HepG2 (cell line): ENCODE measurements at regions not wholly inside any gene's neighbourhood (a gene's known extent, or its start where the extent isn't known, plus 50 kb on each side); places are given as distances from the start of the nearest gene placed in this dataset.

ENCODE experiments used
- ATAC-seq: fragments of 200-7000 bp; cut with Tn5 transposase; 3 replicates; pipeline ENCODE4 v1.9.1; 2020; ENCODE audit warnings: mild to moderate bottlenecking, moderate library complexity
- BruUV-seq: library from RNA; stranded (reverse); fragments of 400-500 nt; replicated peaks from 2 replicates; lab custom pipeline; 2021; lab: Mats Ljungman, UMichigan
- CTCF ChIA-PET: fragments of 300-600 bp; formaldehyde crosslinking; extraction: SDS; loops from one replicate; lab custom pipeline; 2021; ENCODE audit warnings: low total read pairs, inconsistent platforms, low intra/inter-chr PET ratio; lab: Yijun Ruan, JAX
- POLR2A ChIA-PET: fragments of 350-600 bp; sonication (Branson Sonifier 250); formaldehyde crosslinking; loops from one replicate; lab custom pipeline; 2020; ENCODE audit warnings: antibody characterized with exemption, inconsistent platforms; lab: Yijun Ruan, JAX
- DNase-seq: peaks from one replicate; pipeline ENCODE4 v3.0.0-alpha.2; 2015; ENCODE audit warnings: low spot score
- FAIRE-seq: peaks from 3 replicates; lab custom pipeline; 2011; peaks lifted over from hg19 to GRCh38; lab: Jason Lieb, UNC
- H2AFZ ChIP-seq: one replicate; pipeline ENCODE4 v1.6.1; 2011; ENCODE audit warnings: low read length, inconsistent platforms
- H3K27ac ChIP-seq: fragments of 300-600 bp; 3 replicates; pipeline ENCODE4 v1.8.0; 2011; ENCODE audit warnings: mixed run types, mild to moderate bottlenecking, mixed read lengths, low read length, inconsistent platforms; ENCODE audit not compliant: insufficient read depth; ENCODE audit errors: extremely low read length
- H3K27me3 ChIP-seq, 2 experiments: fragments of 200-600 bp in 1 of 2; 2 replicates in 1 of 2; 3 replicates in 1 of 2; pipeline versions ENCODE4 v1.6.0 to v1.8.0; 2011; ENCODE audit warnings: low read length in 2 of 2, mild to moderate bottlenecking in 2 of 2, moderate library complexity in 2 of 2, inconsistent platforms in 1 of 2; ENCODE audit not compliant: insufficient read depth in 2 of 2, control insufficient read depth in 1 of 2
- H3K36me3 ChIP-seq, 2 experiments: fragments of 200-600 bp in 1 of 2; replicated peaks in 1 of 2; 2 replicates in 1 of 2; 3 replicates in 1 of 2; pipeline versions ENCODE4 v1.5.1 to v1.8.0; 2011; ENCODE audit warnings: low read length in 2 of 2, inconsistent platforms in 1 of 2; ENCODE audit not compliant: insufficient read depth in 2 of 2, control insufficient read depth in 1 of 2
- H3K4me1 ChIP-seq: 2 replicates; pipeline ENCODE4 v1.5.1; 2012; ENCODE audit warnings: low read length, inconsistent platforms; ENCODE audit not compliant: insufficient read depth
- H3K4me2 ChIP-seq: 2 replicates; pipeline ENCODE4 v1.6.0; 2011; ENCODE audit warnings: low read depth, low read length, inconsistent platforms
- H3K4me3 ChIP-seq, 3 experiments: fragments of 200-600 bp in 1 of 3; sonication (generic), shearing (Covaris generic) in 1 of 3; replicated peaks in 1 of 3; 2 replicates each; pipeline ENCODE4 v1.5.1; 2011 to 2016; ENCODE audit warnings: low read length in 3 of 3, inconsistent platforms in 2 of 3, low read depth in 2 of 3, mild to moderate bottlenecking in 2 of 3, control low read depth in 1 of 3, mixed read lengths in 1 of 3; ENCODE audit not compliant: insufficient read depth in 1 of 3
- H3K79me2 ChIP-seq: one replicate; pipeline ENCODE4 v1.6.1; 2011; ENCODE audit warnings: low read length, inconsistent platforms; ENCODE audit not compliant: insufficient read depth
- H3K9ac ChIP-seq: 2 replicates; pipeline ENCODE4 v1.6.0; 2011; ENCODE audit warnings: mild to moderate bottlenecking, low read depth, low read length, inconsistent platforms; ENCODE audit not compliant: insufficient read depth
- H3K9me3 ChIP-seq: 2 replicates; pipeline ENCODE4 v1.5.1; 2012; ENCODE audit warnings: mild to moderate bottlenecking, low read length
- H4K20me1 ChIP-seq: 2 replicates; pipeline ENCODE4 v1.6.0; 2011; ENCODE audit warnings: inconsistent platforms, mild to moderate bottlenecking, low read length, moderate library complexity; ENCODE audit not compliant: insufficient read depth
- CREB1 ChIP-seq, 2 experiments: fragments of 450-650 bp in 1 of 2; IDR thresholded peaks; 2 replicates each; pipeline ENCODE4 v1.6.1; 2016 to 2017; ENCODE audit warnings: control low read depth in 1 of 2, mild to moderate bottlenecking in 1 of 2, missing compliant biosample characterization in 1 of 2, missing genetic modification characterization in 1 of 2
- ELK4 ChIP-seq: sonication (generic); formaldehyde crosslinking; IDR thresholded peaks from 2 replicates; pipeline ENCODE4 v1.9.0; 2021; ENCODE audit warnings: missing genetic modification reagents, borderline replicate concordance
- FIP1L1 ChIP-seq: fragments of 200-400 bp; formaldehyde crosslinking; IDR thresholded peaks from 2 replicates; pipeline ENCODE4 v1.6.1; 2018; ENCODE audit warnings: low read depth, mild to moderate bottlenecking, low read length, moderate library complexity, borderline replicate concordance; ENCODE audit not compliant: insufficient read depth
- GZF1 ChIP-seq: sonication (generic); formaldehyde crosslinking; IDR thresholded peaks from 2 replicates; pipeline ENCODE4 v1.5.1; 2020; ENCODE audit warnings: mild to moderate bottlenecking, missing genetic modification reagents
- ZFP90 ChIP-seq: sonication (generic); formaldehyde crosslinking; IDR thresholded peaks from 2 replicates; pipeline ENCODE4 v1.8.0; 2022; ENCODE audit warnings: missing genetic modification reagents, mild to moderate bottlenecking, inconsistent platforms, borderline replicate concordance
- ZHX2 ChIP-seq, 2 experiments: sonication (generic) in 1 of 2; formaldehyde crosslinking in 1 of 2; IDR thresholded peaks; 2 replicates each; pipeline versions ENCODE4 v1.6.1 to v1.9.0; 2014 to 2022; ENCODE audit warnings: antibody characterized with exemption in 1 of 2, borderline replicate concordance in 1 of 2, inconsistent platforms in 1 of 2, low read depth in 1 of 2, missing genetic modification reagents in 1 of 2
- WGBS: methylation state at CpG from one replicate; pipeline ENCODE4 v1.1.6; 2017; ENCODE audit warnings: low lambda C conversion rate; 5-methylcytosine and 5-hydroxymethylcytosine counted together
- in situ Hi-C: cut with HindIII; loops from 2 replicates; pipeline ENCODE4 v1.10.0; 2017; ENCODE audit warnings: low pct_unique_long_range_greater_than_20kb; ENCODE audit not compliant: extremely low pct_ligation_motif_present
- intact Hi-C: fragments of 100-400 bp; cut with micrococcal nuclease; formaldehyde crosslinking; loops from one replicate; pipeline ENCODE4 v1.10.0; 2022; ENCODE audit not compliant: unreplicated experiment

- TF ChIP-seq FIP1L1 (no peak), GZF1 (CRISPR knock-in tag) (no peak), ZFP90 (no peak), ZHX2 (IDR thresholded peaks at IDR 0.05; ENCODE audit: low read depth) (no peak), ZHX2 (CRISPR knock-in tag; IDR thresholded peaks at IDR 0.05; ENCODE audit: borderline replicate concordance) (no peak)
Measured at GRCh38 chr5:57776035-57776434, 293.4 kb upstream of the ACTBL2 start (continued).

GRCh38 chr5:57774439-57774838 is 291.8 kb upstream of the ACTBL2 start:
- Histone ChIP-seq H3K36me3 (no peaks in the 10 kb centered on the region), H2AFZ (no peak overlapping the region), H3K79me2 (no peaks in the 10 kb centered on the region), H3K4me3 (no peak overlapping the region), H3K27ac (no peak overlapping the region), H3K9me3 (no peaks in the 10 kb centered on the region), H3K4me1 (peaks cover 31% of the 10 kb centered on the region), H4K20me1 (no peaks in the 10 kb centered on the region), H3K27me3 (no peaks in the 10 kb centered on the region), H3K9ac (no peak overlapping the region), H3K4me2 (no peak overlapping the region)
- ChIA-PET CTCF (interaction anchor here (0.9 kb wide), 1 partner anchor 688 kb away, joined by 3 read pairs; no protein-coding TSS in a partner anchor), POLR2A (no interaction called here)
- in situ Hi-C loops, result no loop called here
- FAIRE-seq (no peak), ATAC-seq (no peak), DNase-seq (no peak)
- TF ChIP-seq ELK4 (CRISPR knock-in tag), result no peak
- TF ChIP-seq CREB1 (IDR thresholded peaks at IDR 0.05), result peak; percentile 63
- TF ChIP-seq CREB1 (CRISPR knock-in tag; IDR thresholded peaks at IDR 0.05), result no peak
- BruUV-seq, result no TSS peak
- intact Hi-C loops, result no loop called here
- 92% methylated on average over 1 of the region's 1 CpG for WGBS
